AG10803 (cell line): ENCODE measurements at regions not wholly inside any gene's neighbourhood (a gene's known extent, or its start where the extent isn't known, plus 50 kb on each side); places are given as distances from the start of the nearest gene placed in this dataset.

ENCODE experiments used
- DNase-seq: peaks from one replicate; pipeline ENCODE4 v3.0.0; 2010; ENCODE audit warnings: low read depth
- H3K4me3 ChIP-seq: 2 replicates; pipeline ENCODE4 v1.5.1; 2011; ENCODE audit warnings: mild to moderate bottlenecking, low read length, control low read depth
- TF ChIP-seq, protein P1 (sequence below): conservative IDR thresholded peaks from 2 replicates; pipeline ENCODE4 v1.5.1; 2011; ENCODE audit warnings: mild to moderate bottlenecking, low read length, control low read depth, inconsistent platforms

DNA sequence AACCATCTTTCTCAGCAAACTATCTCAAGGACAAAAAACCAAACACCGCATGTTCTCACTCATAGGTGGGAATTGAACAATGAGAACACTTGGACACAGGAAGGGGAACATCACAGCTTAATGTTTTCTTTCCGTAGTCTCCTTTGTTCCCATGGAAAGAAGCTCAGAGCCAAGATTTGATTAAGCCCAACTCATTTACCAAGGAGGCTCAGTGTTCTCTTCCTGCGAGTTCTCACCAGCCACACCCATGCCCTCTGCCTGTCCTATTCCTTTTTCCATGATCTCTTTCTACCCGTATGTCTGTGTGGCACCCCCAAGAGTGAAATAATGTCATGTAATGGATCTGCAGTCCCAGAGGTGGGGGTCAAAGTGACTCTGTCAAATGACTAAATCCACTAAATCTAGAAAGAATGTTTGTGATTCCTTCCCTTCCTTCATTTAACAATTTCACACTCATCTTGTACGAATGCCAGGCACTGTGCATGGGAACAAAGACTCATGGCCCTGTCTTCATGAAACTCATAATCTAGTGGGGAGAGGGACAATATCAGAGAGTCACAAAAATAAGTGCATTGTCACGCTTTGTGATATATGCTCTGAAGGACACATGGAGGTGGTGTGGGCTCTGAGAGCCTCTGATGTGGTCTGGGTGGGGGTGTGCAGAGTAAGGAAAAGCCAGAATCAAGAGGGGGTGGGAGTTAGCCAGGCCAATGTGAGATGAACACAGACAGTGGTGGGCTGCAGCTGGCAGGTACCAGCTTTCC, 292.1 kb downstream of the CDC5L start:
- H3K4me3 ChIP-seq, result no peak overlapping the region
- DNase-seq, result no peak
- TF ChIP-seq, protein P1, sequence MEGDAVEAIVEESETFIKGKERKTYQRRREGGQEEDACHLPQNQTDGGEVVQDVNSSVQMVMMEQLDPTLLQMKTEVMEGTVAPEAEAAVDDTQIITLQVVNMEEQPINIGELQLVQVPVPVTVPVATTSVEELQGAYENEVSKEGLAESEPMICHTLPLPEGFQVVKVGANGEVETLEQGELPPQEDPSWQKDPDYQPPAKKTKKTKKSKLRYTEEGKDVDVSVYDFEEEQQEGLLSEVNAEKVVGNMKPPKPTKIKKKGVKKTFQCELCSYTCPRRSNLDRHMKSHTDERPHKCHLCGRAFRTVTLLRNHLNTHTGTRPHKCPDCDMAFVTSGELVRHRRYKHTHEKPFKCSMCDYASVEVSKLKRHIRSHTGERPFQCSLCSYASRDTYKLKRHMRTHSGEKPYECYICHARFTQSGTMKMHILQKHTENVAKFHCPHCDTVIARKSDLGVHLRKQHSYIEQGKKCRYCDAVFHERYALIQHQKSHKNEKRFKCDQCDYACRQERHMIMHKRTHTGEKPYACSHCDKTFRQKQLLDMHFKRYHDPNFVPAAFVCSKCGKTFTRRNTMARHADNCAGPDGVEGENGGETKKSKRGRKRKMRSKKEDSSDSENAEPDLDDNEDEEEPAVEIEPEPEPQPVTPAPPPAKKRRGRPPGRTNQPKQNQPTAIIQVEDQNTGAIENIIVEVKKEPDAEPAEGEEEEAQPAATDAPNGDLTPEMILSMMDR, result no peak

DNA sequence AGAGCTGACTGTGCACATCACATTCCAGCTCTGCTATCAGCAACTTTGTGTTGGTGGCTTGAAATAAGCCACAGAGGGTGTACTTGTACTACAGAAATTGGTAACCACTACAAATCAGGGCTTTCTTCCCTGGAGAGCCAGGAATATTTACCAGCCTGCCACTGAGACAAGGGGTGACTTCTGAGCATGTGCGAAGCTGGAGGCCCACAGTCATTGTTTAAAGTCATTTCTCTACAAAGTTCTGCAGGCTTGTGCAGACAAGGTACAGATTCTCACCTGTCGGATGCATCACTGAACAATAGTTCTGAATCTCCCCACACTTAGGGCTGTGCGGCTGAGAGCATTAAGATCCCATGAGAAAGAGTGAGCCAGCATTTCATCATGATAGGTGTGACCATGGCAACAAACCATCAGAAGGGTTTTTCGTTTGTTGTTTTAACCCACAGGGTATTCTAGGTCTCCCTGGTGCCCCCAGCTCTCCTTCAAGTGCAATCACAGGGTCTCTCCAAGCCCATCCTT, 292.8 kb downstream of the CDC5L start:
- TF ChIP-seq, protein P1, result no peak
- no peak for DNase-seq
- H3K4me3 ChIP-seq, result no peak overlapping the region

DNA sequence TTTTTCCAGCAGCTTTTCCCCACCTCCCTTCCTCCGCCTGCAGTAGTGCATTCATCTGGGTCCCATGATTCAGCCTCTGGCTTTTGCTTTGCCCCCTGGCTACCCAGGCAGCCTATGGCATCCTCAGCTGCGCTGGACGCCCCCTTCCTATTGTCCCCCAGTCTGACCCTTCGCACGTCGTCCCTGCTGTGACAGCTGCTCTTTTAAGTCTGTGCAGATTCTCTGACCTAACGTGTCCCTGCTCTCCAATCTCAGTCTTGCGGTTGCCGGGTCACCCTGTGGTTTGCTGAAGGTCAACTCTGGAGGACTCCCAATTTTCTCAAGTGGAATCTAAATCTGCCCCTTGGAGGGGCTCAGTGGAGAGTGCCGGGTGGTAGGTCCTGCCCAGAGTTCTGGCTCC, 294.3 kb downstream of the CDC5L start:
- H3K4me3 ChIP-seq, result no peak overlapping the region
- no peak for DNase-seq
- TF ChIP-seq, protein P1, result no peak

DNA sequence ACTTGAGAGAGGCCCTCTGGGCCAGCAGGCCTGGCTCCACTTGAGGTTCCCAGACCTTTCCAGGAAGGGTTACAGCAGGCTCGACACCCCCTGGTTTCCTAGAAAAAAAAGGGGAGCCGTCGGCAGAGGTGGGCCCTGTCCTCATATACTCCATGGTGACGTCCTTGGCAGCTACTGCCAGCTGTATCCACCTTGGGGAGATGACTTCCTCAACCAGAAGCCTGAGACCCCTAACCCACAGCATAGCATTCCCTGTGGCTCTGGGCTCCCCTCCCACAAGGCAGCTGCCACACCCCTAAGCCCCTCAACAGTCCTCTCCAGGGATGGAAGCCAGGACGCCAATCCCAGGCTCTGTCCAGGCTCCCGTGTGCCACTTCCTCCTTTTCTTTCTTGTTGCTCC, 294.8 kb downstream of the CDC5L start:
- no peak overlapping the region for H3K4me3 ChIP-seq
- no peak for DNase-seq
- TF ChIP-seq, protein P1, result no peak

DNA sequence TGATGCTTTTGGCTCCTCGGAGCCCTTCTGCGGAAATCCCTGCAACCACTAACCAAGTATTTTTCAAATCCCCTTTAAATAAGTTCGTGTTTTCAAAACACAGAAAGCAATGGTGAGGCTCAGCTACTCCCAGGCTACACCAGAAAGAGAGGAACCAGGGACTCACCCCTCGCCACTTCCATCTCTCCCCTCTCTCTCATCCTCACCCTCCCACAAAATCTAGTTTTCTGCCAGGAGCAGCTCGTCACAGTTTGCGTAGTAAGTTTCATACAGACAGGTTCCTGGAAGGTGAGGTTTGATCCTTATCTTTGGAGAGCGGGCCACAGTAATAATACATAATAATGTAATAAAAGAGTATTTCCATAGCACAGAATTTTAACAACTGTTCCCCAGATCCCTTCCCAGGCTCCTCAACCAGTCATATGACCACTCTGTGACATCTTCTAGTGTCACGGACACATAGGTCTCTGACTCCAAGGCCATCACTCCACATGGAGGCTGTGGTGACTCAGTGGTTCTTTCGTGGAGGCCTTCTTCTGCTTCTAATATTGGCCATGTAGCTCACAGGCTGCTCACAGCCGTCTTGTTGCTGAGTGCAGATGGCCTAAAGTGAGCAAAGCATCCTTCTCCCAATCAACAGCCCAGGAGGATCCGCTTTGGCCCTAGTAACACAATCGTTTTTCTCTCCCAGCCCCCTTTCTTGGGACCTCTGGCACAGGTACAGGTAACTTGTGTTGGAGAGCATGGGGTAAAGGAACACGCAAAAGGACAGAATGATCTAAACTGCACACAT, 295.7 kb downstream of the CDC5L start:
- TF ChIP-seq, protein P1, result no peak
- H3K4me3 ChIP-seq, result no peak overlapping the region
- DNase-seq, result no peak

DNA sequence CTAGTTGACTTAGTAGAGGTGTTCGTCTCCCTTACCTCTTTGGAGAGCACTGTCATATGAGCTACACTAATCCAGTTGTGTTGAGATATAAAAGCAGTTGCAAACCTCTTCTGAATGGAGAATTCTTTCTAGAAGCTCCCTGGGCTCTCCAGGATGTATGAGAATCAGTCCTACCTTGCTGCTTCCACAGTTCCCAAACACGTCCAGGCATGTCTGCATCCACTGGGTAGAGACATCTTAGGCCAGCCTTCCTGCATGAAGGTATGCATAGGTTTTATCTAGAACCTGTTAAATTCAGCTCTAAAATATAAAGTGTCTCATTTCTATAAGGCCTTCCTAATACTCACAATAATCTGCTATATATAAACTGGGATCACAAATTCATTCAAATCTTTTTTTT, 297.7 kb downstream of the CDC5L start:
- TF ChIP-seq, protein P1, result no peak
- H3K4me3 ChIP-seq, result no peak overlapping the region
- DNase-seq, result no peak
